ENCODE measurements at regions not wholly inside any gene's neighbourhood (a gene's known extent, or its start where the extent isn't known, plus 50 kb on each side); places are given as distances from the start of the nearest gene placed in this dataset.

DNA sequence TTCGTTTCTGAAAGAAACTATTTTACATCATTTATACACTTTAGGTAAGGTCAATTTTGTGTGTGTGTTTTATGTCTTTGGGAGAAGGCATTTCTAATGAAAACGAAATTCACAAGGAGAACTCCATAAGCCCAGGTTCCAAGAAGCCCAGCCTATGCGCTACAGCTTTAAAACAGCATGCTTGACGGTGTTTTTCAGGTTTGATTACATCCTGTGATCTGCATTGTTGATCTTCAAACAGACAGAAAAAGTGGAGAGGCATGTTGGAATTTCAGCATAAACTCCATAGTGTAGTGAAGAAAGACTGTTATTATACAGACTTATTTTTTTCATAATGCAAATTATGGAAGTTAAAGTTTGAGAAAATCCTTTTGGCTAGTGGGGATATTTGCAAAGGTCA is 187.6 kb downstream of the TEX36 start:
- Histone ChIP-seq H3K9me3 (replicated peaks; ENCODE audit: control insufficient read depth, insufficient read depth, low read length) (no peaks in the 10 kb centered on the region), H3K9ac (replicated peaks; ENCODE audit: extremely low read depth, insufficient read depth, low read length) (no peak overlapping the region), H3K79me2 (ENCODE audit: control insufficient read depth, insufficient read depth, low read length) (no peaks in the 10 kb centered on the region), H3K36me3 (ENCODE audit: control insufficient read depth in 2 of 2, extremely low read depth in 1 of 2, insufficient read depth in 2 of 2, low read length in 2 of 2) (no peaks in the 10 kb centered on the region), H3K27me3 (ENCODE audit: control insufficient read depth in 2 of 2, insufficient read depth in 2 of 2, low read length in 2 of 2) (peaks cover 3 to 8% of the 10 kb centered on the region in 2 experiments), H2AFZ (ENCODE audit: low read depth, low read length) (no peak overlapping the region), H3K4me2 (ENCODE audit: insufficient read depth, low read length) (no peak overlapping the region), H4K20me1 (replicated peaks; ENCODE audit: control insufficient read depth, extremely low read depth, insufficient read depth, low read length) (no peaks in the 10 kb centered on the region), H3K27ac (ENCODE audit: insufficient read depth, low read depth, low read length) (no peak overlapping the region), H3K9me1 (replicated peaks; ENCODE audit: control insufficient read depth, extremely low read depth, insufficient read depth, low read length) (no peaks in the 10 kb centered on the region), H3K4me1 (ENCODE audit: control insufficient read depth, extremely low read depth, insufficient read depth, low read length) (no peaks in the 10 kb centered on the region), H3K4me3 (replicated peaks in 1 of 3; ENCODE audit: insufficient read depth in 1 of 3, low read depth in 1 of 3, low read length in 3 of 3) (no peak overlapping the region)
- dilution Hi-C loops (cut with MboI; ENCODE audit: extremely low pct_ligation_motif_present, low sequenced_read_pairs) (no loop called here), intact Hi-C loops (cut with micrococcal nuclease) (no loop called here)
- FAIRE-seq (no peak), DNase-seq (ENCODE audit: low read depth, low spot score) (no peak)
- CTCF ChIA-PET: interaction anchor here (0.9 to 1.0 kb wide), 2 partner anchors 10 to 133 kb away, joined by 3 to 4 read pairs; no protein-coding TSS in a partner anchor
- TF ChIP-seq JUN (IDR thresholded peaks at IDR 0.05; ENCODE audit: borderline replicate concordance, insufficient read depth, insufficient read length, low read depth) (no peak), GATA2 (IDR thresholded peaks at IDR 0.05; ENCODE audit: insufficient read depth, insufficient read length, low read depth, low read length) (no peak), EZH2 (IDR thresholded peaks at IDR 0.05; ENCODE audit: borderline replicate concordance, low read depth, low read length, severe bottlenecking) (no peak), MYC (IDR thresholded peaks at IDR 0.05; ENCODE audit: low read depth, low read length) (no peak), POLR2AphosphoS5 (IDR thresholded peaks at IDR 0.05; ENCODE audit: insufficient read depth, low read depth, low read length) (no peak), FOS (IDR thresholded peaks at IDR 0.05; ENCODE audit: borderline replicate concordance, insufficient read depth, low read length) (no peak), POLR2A (IDR thresholded peaks at IDR 0.05; ENCODE audit: low read depth, low read length) (no peak)
- TF ChIP-seq, protein P1, sequence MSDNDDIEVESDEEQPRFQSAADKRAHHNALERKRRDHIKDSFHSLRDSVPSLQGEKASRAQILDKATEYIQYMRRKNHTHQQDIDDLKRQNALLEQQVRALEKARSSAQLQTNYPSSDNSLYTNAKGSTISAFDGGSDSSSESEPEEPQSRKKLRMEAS (IDR thresholded peaks at IDR 0.05; ENCODE audit: insufficient read depth, insufficient read length): no peak
- TF ChIP-seq, protein P2, sequence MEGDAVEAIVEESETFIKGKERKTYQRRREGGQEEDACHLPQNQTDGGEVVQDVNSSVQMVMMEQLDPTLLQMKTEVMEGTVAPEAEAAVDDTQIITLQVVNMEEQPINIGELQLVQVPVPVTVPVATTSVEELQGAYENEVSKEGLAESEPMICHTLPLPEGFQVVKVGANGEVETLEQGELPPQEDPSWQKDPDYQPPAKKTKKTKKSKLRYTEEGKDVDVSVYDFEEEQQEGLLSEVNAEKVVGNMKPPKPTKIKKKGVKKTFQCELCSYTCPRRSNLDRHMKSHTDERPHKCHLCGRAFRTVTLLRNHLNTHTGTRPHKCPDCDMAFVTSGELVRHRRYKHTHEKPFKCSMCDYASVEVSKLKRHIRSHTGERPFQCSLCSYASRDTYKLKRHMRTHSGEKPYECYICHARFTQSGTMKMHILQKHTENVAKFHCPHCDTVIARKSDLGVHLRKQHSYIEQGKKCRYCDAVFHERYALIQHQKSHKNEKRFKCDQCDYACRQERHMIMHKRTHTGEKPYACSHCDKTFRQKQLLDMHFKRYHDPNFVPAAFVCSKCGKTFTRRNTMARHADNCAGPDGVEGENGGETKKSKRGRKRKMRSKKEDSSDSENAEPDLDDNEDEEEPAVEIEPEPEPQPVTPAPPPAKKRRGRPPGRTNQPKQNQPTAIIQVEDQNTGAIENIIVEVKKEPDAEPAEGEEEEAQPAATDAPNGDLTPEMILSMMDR (IDR thresholded peaks at IDR 0.05; ENCODE audit: extremely low read depth in 1 of 2, insufficient read depth in 1 of 2, low read depth in 1 of 2, low read length in 2 of 2): no peak
- POLR2A ChIA-PET: no interaction called here
- no TSS peak for BruUV-seq (replicated peaks)
